GM21447 (cell line): ENCODE measurements at regions not wholly inside any gene's neighbourhood (a gene's known extent, or its start where the extent isn't known, plus 50 kb on each side); places are given as distances from the start of the nearest gene placed in this dataset.

Source experiments
- ATAC-seq: cut with Tn5 transposase; IDR thresholded peaks from one replicate; pipeline ENCODE4 v1.9.1; 2021; ENCODE audit not compliant: unreplicated experiment

DNA sequence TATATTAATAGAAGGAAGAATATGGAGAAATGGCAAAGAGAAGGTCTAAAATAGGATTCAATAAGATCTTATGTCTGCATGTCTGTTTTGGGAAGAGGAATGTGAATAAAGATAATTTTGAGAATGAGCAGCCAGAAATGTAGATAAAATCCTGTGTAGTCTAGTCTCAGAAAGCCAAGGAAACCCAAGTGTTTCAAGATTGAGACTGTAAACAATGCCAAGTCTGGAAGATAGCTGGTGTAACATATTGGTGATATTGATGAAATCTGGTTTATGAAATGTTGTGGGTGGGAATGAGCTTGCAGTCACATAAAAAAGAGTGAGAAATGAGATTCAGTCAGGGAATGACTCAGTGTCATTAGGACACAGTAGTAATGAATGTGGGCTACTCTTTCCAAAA is 1180.3 kb upstream of the PCDH20 start:
- no peak for ATAC-seq

- no peak for ATAC-seq
Measured at GRCh38 chr13:62593804-62594203, 1178.2 kb upstream of the PCDH20 start.

DNA sequence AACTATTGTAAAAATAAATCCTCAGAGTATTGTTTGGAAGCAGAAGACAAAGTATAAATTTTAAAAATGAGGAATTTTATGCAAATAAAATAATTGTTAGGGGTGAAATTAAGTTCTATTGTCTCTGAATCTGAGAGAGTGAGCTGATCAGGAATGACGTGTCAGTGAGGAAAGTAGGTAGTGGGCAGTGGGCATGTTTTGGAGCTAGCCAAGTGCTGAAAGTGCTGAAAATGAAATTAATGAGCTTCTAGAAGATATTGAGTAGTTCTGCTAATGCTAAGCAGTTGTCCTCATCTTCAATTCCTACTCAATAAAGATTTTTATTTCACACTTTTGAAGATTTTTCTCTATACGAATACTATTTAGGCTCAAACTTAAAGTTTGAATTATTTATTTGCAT is 1167.8 kb upstream of the PCDH20 start:
- ATAC-seq = no peak

GRCh38 chr13:62578402-62578801 is 1162.8 kb upstream of the PCDH20 start:
- ATAC-seq = no peak

GRCh38 chr13:62564770-62565169 is 1149.1 kb upstream of the PCDH20 start:
- ATAC-seq = no peak

DNA sequence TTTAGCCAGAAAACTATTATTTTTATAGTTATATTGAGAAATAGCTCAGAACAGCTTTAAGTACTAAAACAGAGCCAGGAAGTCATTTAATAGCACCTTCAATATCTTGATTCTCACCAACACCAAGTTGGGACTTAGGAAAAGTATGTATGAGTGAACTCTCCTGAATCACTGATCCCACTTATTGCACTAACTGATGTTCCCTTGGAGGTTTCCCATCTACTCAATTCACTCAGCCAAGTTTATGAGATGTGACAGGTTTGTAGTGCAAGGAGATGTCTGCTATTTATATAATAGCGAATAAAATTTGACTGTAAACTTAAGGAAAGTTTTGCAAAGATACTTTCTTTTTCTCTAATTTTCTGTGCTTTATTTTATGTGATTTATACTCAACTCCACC is 1147.6 kb upstream of the PCDH20 start:
- ATAC-seq = no peak

DNA sequence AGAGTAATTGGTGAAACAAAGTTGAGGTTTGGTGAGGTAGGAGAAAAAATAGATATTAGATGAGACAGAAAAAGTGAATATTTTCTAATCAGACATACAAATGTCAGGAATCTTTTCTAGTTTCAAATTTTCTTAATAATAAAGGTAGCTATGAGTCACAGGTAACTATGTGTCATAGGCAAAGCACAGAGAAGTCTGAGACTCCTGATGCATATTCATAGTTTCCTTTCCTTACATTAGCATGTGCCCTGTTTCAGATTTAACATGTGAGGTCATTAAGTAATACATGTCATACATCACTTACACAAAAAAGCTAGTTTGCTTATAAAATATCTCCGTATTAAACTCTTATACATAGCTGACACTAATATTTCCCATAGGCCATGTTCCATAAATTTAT is 1141.3 kb upstream of the PCDH20 start:
- no peak for ATAC-seq

DNA sequence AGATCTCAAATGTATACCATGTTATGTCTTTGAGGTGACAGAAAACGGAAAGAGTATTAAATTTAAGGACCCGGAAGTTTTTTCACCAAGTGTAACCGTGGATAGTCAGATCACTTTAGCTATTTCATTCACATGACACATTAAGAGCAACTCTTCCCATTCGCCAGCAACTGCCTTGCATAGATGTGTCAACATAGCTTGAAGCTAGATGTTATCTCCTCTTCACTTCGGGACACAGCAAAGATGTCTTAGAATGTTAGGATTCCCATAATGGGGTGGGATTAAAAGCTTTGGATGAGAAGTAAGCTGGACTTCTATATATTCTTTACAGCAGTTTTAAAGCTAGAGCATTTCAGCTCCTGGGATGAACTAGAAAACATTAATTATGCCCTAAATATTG is 1135.9 kb upstream of the PCDH20 start:
- no peak for ATAC-seq

DNA sequence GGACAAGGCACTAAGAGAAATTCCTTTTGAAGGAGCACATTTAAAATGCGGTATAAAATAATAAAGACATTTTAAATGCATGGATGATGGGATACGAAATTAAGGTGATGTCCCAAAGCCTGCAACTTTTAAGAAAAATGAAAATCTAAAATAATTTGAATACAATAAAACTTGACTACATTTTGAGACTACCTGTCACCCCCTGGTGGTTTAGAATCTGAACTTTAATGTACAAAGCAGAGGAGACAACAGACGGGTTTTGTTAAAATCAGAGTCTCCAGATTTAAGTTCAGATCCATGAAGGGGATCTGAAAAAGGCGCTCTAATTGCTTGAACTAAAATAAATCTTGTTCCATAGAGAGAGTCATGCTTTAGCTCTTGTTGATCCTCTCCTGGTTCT is 1129.3 kb upstream of the PCDH20 start:
- no peak for ATAC-seq

- ATAC-seq = no peak
Measured at GRCh38 chr13:62537593-62537992, 1121.9 kb upstream of the PCDH20 start.

GRCh38 chr13:62525652-62526051 is 1110.0 kb upstream of the PCDH20 start:
- no peak for ATAC-seq

- ATAC-seq = peak; percentile 18
Measured at GRCh38 chr13:62524498-62524897, 1108.8 kb upstream of the PCDH20 start.

- ATAC-seq = peak; percentile 70
Measured at GRCh38 chr13:62524061-62524460, 1108.4 kb upstream of the PCDH20 start.

- peak; percentile 86 for ATAC-seq
Measured at GRCh38 chr13:62512194-62513141, 1096.8 kb upstream of the PCDH20 start.

DNA sequence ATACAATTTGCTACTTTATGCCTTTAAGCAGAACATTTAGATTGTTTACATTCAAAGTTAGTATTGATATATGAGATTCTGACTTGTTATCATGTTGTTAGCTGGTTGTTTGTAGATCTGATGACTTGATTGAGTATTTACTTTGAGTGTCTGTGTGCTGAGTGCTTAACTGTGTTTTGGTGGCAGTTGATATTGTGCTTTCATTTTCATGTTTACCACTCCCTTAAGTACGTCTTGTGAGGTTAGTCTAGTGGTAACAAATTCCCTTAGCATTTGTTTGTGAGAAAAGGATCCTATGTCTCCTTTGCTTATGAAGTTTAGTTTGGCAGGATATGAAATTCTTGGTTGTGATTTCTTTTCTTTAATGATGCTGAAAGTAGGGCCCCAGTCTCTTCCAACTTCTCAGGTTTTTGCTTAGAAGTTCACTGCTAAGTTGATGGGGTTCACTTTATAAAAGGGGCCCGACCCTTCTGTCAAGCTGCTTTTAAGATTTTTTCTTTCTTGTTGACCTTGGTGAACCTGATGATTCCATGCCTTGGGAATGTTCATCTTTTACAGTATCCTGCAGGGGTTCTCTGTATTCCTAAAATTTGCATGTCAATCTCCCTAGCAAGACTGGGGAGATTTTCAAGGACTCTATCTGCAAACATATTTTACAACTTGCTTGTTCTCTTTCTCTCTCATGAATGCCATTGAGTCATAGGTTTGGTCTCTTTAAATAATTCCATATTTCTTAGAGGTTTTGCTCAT is 1095.4 kb upstream of the PCDH20 start:
- ATAC-seq = no peak

- no peak for ATAC-seq
Measured at GRCh38 chr13:62502588-62502987, 1086.9 kb upstream of the PCDH20 start.

DNA sequence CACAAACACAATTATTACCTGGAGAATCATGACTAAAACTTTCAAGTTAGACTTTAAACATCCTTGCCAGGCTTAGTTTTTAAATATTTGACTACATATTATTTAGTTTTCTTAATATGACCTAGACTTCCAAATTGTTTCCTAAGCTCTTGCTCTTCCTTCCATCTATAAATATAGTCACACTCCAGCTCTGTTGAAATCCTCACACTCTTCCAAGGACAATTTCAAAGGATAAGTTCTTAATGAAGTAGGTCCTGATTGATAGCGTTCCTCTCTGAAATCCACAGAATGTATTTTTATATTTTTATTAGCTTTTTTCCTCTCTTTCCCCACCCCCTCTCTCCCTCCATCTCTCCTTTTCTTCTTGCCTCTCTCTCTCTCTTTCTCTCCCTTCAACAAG is 1074.1 kb upstream of the PCDH20 start:
- no peak for ATAC-seq

- ATAC-seq = no peak
Measured at GRCh38 chr13:62483774-62484173, 1068.1 kb upstream of the PCDH20 start.

DNA sequence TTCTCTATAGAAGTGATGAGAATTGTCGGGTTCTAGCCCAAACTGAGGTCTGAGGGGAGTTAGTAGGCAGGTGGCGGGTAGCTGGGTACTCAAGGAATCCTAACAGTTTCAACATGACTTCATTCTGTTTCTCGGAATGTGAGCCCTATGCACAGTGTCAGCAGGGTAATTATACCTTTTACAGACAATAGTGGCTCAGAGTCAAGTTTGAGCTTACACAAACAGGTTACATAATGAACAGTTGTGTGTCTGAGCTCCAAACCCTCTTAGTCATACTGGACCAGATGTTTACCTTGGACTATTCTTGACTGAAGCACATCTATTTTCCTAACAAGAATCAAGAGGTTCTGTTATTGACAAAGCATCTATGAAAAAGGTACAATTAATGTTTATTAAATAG is 1066.7 kb upstream of the PCDH20 start:
- no peak for ATAC-seq

- ATAC-seq = no peak
Measured at GRCh38 chr13:62473944-62474237, 1058.2 kb upstream of the PCDH20 start.

DNA sequence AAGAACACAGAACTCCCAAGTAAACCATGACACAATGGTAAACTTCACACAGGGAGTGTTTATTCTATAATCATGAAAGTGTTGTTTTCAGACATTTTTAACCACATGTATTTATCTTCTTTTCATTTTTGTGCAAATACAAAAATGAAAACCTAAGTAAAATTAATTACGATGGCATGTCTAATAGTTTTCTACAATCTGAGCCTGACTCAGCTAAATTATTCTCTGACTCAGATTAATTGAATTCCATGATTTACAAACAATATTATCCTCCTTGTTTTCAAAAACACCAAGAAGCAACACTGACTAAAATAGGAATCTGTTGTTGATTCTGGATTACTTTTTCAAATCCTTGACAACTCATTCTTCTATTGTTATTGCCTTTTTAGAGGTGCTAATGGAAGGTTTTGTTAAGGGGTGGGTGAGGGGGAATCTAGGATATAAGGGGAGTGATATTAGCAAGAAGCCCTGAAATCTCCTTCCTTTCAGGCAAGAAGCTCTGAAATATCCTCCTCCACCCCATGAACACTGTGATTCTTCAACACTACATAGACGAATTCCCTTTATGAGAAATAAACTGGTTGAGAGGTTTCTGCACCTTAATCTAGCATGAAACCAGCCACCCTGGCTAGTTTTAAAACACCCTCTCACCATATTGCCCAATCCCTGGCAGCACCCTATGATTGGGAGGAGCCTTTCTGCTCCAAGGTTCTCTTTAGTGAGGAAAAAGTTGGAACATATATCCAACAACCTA is 1057.7 kb upstream of the PCDH20 start:
- ATAC-seq = no peak

DNA sequence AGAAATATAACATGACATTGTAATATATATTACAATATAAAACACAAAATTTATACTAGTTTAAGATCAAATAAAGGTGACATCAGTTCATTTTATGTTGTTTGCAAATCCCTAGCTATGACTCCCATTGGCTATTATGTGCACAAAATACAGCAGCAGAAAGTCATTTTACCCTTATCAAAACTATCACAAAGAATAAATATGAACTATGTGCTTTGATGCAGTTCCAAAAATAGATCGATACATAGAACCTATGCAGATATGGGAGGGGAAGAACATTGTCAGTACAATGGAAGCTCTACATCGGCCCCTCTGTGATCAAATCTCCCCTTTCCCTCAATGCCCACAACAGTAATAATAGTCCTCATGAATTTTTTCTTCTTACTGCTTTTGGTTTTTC is 1038.1 kb upstream of the PCDH20 start:
- no peak for ATAC-seq
